ENCODE measurements at regions not wholly inside any gene's neighbourhood (a gene's known extent, or its start where the extent isn't known, plus 50 kb on each side); places are given as distances from the start of the nearest gene placed in this dataset.

DNA sequence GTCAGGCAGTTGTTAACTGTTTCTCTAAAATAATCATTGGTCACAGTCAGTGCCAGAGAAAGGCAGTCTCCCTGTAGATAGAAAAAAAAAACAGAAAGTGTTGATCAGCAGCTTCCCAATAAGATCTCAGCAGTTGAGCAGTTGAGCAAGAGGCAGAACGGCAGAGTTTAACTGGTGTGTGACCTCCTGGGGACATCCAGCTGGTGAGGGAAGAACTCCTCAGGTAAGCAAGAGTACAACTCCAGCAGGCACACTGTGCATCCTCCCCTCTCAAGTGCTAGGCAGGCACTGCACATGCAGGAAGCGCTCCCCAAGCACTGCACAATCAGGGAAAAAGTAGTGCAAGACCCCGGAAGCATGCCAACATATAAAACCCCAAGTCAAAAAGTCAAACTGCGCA lies 1287.2 kb downstream of the NSUN3 start:
- no peak for DNase-seq (ENCODE audit: low spot score)

DNA sequence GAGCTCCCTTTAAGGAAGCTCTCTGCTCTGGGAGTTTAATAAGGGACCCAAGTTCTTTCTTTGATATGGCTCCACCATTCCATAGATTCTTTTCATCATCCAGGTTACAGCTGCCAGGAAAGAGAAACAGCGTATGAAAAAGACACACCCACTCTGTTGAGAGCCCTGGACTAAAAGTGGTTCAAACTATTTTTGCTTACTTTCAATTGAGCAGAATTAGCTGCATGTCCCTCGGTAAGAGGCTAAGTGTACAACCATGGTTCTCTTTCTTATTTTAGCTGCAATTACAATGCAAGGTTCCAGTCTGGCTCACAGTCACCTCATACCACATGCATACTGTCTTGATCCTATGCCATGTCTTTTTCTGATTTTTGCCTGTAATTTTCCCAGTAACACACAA lies 1288.3 kb downstream of the NSUN3 start:
- no peak for DNase-seq (ENCODE audit: low spot score)

DNA sequence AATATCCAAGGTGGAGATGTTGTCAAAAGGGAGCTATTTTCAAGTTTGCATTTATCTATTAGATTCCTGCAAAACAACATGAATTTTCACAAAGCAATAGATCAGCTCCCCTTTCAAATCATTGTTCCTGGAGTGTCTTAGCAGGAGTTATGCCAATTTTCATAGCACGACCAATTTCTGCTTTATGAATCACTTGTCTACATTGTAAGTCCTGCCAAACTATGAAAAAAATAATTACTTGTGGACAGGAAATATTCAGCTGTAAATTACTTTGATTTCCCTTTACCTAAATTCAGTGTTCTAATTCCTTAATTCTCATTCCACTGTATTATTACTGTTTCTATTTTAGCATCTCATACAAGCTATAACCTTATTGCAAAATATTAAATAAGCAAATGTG lies 1289.6 kb downstream of the NSUN3 start:
- DNase-seq (ENCODE audit: low spot score): no peak

DNA sequence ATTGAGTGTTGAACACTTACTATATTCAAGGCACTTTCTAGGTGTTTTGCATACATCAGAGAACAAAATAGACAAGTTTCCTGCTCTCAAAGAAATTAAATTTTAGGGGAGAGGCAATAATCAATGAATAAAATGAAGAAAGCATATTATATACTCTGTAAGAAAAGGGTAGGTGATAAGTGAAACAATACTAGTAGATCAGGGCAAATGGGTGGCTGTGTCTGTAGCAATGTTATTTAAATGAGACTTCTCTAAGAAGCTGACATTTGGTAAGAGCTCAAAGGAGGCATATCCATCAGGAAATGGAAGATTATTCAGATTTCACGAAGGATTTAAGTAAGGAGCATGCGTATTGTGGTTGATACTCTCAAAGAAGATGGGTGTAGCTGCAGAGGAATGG lies 1291.6 kb downstream of the NSUN3 start:
- DNase-seq (ENCODE audit: low spot score): peak; percentile 21

DNA sequence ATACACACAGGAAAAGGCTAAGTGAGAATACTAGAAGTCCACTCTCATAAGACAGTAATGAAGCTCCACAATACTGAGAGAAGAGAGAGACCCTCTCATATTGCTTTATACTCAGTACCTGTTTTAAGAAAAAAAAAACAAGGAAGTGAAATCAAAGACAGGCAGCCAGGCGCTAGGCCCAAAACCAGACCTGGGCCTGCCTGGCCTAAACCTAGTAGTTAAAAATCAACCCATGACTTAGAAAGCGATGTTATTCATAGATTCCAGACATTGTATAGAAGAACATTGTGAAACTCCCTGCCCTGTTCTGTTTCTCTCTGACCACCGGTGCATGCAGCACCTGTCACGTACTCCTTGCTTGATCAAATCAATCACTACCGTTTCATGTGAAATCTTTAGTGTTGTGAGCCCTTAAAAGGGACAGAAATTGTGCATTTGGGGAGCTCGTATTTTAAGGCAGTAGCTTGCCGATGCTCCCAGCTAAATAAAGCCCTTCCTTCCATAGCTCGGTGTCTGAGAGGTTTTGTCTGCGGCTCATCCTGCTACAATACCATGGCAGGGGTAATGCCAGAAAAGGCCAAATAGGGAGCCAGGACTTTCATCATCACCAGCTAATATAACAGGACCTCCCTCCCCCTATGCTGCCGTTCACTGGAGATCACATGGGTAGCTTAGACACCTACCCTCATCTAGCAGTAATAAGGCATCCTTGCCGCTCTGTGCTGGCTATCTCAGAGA lies 1294.1 kb downstream of the NSUN3 start:
- DNase-seq (ENCODE audit: low spot score): no peak

DNA sequence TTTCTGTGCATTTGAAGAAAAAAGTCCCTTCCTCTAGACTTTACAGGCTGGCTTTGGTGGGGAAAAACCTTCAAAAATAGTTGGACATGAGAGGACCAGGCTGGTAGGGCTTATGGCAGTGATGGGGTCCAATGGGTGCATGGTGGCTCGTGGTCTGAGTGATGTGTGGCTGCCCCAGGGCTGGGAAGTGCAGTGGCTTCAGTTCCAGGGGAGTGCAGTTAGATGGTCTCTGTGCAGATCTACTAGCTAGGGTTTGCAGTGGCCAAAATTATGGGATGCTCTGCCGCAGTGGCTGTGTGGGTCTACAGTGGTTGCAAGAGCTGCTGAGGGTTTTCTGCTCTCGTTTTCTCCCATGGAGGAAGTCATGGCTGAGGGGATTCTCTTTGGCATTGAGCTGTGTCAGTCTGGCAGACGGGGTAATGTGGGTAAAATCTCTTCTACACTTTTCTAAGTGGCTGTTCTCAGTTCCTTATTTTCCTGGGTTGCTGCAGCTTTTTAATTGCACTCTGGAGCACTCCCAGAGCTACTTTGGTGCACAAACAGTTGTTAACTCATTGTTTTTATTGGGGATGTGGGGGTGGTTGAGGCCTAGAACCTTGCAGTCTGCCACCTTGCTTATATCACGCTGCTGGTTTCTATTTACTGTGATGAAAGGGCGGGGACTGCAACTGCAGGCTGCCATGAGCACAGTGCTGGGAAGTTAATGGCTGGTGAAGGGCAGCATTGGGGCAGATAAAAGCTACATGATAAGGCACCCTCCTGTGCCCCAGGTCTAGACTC lies 1324.6 kb downstream of the NSUN3 start:
- no peak for DNase-seq (ENCODE audit: low spot score)

DNA sequence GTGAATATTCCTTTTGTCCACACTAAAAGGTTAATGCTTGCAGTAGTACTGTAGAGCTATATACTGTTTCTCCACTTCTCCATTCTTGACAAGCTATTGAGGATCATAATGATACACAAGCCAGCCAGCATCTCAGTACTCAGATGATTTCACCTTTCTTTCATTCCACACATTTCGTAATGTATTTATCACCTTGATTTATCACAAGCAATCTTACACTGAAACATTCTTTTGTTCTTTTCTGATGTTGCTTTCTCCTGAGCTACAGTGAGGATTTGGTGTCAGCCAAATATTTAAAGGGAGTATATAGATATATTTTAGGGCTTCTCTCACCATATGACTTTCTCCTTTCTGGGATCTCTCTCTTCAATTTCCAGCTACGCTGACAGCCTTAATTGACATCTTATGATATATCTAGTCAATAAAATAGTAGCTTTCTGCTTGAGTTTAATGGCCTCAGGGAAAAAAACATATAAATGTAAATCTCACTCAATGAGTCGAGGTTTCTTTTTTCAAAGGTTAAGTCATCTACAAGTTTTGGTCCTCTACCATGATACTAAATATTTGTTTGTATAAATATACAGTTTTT lies 1327.0 kb downstream of the NSUN3 start:
- DNase-seq (ENCODE audit: low spot score): no peak

DNA sequence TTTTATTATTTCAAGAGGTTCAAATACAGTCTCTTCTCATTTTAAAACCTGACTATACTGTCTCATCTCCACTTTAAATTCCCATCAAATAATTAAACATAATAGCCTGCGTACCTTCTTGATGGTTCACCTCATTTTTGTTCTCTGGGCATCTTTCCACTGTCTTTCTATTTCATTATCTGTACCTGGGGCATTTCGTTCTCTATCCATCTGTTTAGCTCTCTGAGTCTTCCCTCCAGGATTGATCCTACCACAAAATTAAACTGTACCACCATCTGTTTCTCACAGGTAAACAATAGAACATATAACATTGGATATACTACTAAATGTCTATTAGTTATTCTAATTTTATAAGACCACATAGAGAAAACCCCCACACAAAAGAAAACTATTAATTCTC lies 1331.4 kb downstream of the NSUN3 start:
- DNase-seq (ENCODE audit: low spot score): no peak

DNA sequence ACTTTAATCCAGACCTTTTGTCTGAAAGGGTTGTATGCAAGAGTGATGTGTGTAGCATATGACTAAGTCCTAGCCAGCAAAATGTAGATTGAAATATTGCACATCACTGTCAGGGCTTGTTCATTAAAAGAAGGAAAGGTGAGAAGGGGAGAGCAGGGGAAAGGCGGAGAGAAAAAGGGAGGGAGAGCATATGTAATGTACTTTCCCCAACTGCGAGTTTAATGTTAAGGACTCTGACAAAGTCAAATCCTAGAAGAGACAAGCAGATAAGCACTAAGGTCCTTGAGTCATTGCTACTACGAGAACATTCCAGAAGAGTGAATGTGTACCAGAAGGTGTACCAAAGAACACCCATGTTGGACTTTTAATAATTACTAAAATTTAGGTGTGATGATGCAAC lies 1336.7 kb downstream of the NSUN3 start:
- DNase-seq (ENCODE audit: low spot score): no peak

DNA sequence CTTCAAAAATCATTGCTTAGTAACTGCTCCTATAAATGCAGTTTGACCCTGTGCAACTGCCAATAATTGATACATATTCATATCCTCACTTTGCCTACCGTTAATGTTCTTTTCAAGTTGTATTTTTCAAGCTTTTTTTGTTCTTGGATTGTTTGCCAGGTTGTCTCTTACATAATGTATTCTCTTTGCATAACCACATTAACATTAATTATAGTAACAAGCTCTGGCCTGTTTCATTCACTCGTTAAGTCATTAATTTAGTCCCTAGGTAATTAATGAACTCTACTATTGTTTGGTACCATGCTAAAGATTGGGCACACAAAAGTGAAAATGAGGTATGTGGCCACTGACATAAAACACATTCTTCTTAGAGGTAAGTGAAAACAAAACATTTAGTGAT lies 1338.8 kb downstream of the NSUN3 start:
- no peak for DNase-seq (ENCODE audit: low spot score)

DNA sequence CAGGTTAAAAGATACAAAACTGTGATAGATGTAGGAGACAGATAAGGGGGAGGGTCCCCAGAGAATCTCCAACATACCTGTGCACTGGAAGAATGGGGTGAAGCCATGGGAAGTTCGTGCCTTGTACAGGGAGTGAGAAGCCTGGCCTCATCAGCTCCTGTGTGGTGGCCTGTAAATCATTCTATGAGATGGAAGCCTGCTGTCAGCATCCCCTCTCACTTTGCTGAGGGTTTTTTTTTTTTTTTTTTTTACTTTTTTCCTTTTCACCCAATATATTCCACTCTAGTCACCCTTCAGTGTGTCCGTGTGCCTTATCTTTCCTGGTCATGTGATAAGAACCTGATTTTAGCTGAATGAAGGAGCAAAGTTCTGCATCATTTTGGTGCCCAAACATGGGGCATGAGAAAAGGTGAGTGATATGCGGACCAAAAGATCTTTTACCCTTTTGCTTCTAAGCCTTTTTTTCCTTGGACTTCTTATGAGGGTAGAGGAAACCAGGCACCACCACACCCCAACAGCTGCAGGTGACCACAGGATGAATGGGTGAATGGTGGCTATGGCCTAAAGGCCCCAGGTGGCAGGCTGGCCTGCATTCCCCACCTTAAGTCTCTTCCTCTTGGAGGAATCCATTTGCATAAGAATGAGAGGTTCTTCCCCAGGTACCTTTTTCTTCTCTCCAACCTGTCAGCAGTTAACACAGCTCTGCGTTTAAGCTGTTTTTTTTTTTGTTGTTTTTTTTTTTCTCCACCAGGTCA lies 1345.0 kb downstream of the NSUN3 start:
- DNase-seq (ENCODE audit: low spot score): no peak

DNA sequence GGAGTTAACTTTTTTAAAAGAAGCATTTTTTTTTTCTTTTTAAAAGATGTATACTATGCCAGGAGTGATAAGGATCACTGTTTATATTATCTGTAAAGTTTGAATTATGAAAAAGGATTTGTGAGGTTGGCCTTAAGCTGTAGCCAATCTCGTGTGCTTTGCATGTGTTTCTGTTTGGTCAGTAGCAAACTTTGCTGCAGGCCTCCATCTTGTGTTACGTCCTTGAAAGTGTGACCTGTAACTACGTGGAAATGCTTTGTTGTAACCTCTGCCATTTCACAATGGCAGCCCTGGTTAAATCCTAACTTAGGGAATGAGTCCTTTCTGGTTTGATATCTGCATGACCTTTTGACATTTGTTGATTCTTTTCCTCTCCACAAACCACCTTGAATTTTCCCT lies 1345.6 kb downstream of the NSUN3 start:
- no peak for DNase-seq (ENCODE audit: low spot score)

DNA sequence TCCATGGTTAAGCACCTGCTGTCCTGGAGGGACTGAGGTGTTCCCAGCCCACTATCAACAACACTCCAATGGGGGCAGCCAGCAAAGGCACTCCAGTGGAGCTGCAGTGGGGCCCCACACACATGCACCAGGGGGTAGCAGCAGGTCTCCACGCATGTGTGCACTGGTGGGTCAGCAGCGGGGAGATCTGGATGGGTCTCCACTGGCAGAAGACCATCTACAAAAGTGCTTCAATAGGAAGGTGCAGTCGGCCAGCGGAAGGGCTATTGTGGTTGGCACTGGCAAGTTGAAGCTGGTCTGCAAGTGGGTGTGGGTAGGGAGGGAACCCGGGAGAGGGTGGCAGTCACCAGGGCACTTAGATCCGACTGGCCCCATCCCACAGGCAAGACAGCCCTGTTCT lies 1355.4 kb downstream of the NSUN3 start:
- DNase-seq (ENCODE audit: low spot score): no peak

DNA sequence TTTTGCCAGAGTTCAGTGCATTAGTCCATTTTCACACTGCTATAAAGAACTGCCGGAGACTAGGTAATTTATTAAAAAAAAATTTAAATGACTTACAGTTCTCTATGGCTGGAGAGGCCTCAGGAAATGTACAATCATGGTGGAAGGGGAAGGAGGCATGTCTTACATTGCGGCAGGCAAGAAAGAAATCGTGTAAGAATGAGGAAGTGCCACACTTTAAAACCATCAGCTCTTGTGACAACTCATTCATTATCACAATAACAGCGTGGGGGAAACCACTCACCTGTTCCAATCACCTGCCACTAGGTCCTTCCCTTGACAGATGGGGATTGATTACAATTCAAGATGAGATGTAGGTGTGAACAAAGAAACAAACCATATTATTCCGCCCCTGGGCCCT lies 1361.4 kb downstream of the NSUN3 start:
- DNase-seq (ENCODE audit: low spot score): no peak

DNA sequence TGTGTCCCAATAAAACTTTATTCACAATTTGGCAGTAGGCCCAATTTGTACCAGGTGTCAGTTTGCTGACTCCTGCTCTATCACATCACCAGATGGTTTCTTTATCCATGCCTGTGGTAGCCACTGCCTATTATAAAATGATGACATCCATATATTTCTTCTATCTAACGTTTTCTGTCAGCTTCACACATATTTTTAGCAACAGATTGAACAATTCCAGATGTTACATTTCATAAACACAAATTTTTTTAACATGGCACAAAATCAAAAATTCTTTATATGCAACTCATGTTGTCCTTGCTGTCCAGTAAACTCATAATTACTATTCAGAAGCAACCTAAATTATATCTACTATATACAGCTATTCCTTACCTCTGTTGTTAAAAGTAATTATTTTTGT lies 1371.6 kb downstream of the NSUN3 start:
- DNase-seq (ENCODE audit: low spot score): peak; percentile 48

DNA sequence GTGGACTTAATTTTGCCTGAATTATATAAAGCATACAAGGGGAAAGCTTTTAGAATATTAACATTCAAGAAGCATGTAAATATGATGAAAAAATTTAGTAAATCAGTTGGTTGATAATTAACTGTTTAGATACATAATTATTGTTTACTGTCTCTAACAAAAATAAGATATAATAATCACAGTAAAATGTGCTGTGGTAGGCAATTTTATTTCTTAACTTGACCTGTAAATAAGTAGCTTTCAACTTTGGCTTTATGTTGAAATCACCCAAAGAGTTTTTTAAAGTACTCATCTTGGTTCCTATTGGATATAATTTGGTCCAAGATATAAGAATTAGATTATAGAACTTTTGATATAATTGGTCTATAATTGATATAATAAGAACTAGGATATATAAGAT lies 1374.5 kb downstream of the NSUN3 start:
- DNase-seq (ENCODE audit: low spot score): no peak

DNA sequence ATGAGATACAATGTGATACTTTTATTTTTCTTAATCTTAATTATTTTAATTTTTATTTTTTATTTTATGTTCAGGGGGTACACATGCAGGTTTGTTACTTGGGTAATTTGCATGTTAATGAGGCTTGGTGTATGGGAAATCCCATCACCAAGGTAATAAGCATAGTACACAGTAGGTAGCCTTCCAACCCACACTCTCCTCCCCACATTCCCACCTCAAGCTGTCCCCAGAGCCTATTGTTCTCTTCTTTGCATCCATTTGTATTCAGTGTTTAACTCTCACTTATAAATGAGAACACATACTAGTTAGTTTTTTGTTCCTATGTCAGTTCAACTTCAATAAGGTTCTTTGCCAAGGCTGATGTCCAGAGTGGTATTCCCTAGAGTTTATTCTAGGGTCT lies 1375.4 kb downstream of the NSUN3 start:
- DNase-seq (ENCODE audit: low spot score): no peak

DNA sequence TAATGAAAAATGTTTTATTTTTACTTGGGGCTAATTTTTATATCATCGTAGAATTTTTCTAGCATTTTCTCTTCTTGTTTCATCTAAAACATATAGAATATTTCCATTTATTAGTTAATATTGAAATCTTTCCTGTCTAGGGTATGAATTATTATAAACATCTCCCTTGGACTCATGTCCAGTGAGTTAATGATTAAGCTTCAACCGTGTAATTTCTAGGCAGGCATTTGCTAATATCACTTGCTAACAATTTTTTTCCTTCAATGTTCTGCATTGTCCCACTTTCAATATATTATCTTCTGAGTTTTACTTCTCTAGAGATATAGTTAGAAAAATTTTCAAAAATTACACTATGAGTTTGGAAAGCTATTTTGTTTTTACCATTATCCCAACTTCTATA lies 1371.6 kb upstream of the EPHA6 start:
- DNase-seq (ENCODE audit: low spot score): no peak

DNA sequence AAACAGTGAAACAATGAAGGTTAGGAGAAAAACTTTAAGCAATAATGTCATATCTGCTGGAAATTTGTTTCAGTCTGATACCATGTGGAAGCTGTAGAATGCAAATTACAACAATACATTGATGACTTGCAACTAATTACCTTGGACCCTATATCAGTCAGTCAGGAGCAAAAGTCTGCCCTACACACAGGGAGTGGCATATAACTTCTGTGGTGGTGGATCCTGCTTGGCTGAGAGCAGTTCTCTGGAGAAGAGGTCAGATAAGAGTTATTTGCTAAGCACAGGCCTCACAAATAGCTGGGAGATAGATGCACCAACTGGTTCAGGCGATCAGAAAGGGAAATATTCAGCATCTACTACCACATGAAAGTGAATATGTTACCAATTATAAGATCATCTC lies 1364.6 kb upstream of the EPHA6 start:
- DNase-seq (ENCODE audit: low spot score): no peak

DNA sequence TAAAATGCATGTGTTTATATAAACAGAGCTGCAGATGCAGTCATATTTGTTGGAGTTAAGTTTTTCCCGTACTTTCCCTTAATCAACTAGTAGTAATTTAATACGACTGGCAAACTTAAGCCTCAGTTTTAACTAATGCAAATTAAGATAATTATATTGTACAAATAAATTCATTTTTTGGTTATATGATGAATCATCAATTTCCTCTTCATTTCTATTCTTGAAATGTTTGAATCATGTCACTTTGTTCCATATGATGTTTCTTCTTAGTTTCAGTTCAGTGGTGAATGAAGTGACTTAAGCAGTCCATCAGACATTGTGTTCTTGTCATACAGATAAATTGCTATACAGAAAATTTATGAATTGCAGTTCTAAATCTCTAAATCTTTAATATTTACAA lies 1361.2 kb upstream of the EPHA6 start:
- DNase-seq (ENCODE audit: low spot score): no peak

DNA sequence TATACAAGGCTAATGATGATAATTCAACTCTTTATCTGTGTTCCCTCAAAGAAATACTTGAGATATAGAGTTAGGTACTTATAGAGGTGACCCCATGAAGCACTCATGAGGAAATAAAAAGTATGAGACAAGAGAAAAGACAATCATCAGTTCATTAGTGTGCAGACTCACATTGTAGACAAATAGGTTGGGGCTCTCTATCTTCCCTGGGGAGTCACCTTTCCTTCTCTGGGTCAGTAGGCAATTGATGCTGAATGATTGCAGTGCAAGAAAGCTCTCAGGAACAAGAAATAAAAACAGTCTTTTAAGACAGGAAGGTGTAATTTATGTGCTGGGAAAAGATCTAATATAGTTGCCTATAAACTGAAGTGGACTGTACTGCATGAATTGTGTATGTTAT lies 1357.6 kb upstream of the EPHA6 start:
- DNase-seq (ENCODE audit: low spot score): no peak

DNA sequence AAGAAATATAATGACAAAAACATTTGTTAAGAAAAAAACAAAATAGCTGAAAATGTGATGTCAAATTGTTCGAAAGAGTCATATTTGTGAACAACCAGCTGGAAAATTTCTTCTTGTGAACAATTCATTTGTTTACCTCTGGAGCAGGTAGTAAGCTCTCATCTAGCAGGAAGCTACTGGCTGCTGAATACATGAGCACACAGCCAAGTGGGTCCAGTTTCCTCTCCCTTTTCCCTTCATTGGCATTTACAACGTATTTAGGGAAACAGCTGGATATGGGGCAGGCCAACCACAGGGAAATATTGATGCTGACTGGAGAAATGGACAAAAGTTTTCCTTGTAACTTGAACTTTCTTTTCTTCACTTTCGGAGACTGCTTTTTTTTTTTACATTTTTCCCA lies 1354.7 kb upstream of the EPHA6 start:
- DNase-seq (ENCODE audit: low spot score): no peak

All from umbilical cord (tissue), 1 donor.